Gastroesophageal sphincter (tissue), 3 donors: ENCODE measurements at regions not wholly inside any gene's neighbourhood (a gene's known extent, or its start where the extent isn't known, plus 50 kb on each side); places are given as distances from the start of the nearest gene placed in this dataset.

Source experiments
- POLR2A ChIP-seq, 2 donors: fragments of 450-650 bp; IDR thresholded peaks; one replicate each; pipeline ENCODE4 v1.6.1; 2017; ENCODE audit warnings: antibody characterized with exemption in 2 of 2, mild to moderate bottlenecking in 2 of 2, moderate library complexity in 1 of 2
- POLR2AphosphoS5 ChIP-seq: sonication (generic); formaldehyde crosslinking; IDR thresholded peaks from one replicate; pipeline ENCODE4 v1.6.1; 2017; ENCODE audit warnings: antibody characterized with exemption
- TF ChIP-seq, protein P1 (sequence below), 4 experiments: fragments of 200-600 bp in 2 of 4; fragments of 450-650 bp in 2 of 4; sonication (generic) in 1 of 4; IDR thresholded peaks; one replicate each; pipeline ENCODE4 v1.5.1; 2017 to 2019; ENCODE audit warnings: antibody characterized with exemption in 4 of 4, mild to moderate bottlenecking in 2 of 4, moderate library complexity in 2 of 4

DNA sequence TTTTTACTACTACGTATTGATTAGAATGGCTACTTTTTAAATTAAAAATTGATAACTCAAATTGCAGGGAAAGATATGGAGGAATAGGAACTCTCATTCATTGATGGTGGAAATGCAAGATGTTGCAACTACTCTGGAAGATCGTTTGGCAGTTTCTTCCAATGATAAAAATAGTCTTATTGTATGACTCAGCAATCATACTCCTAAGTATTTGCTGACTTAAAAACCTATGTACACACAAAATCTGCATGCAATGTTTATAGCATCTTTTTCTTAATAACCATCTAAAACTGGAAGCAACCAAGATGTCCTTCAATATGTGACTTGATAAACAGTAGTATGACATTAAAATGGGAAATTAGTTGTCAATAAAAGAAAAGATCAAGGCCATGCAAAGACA, 87.4 kb upstream of the LRRC3B start:
- TF ChIP-seq, protein P1, sequence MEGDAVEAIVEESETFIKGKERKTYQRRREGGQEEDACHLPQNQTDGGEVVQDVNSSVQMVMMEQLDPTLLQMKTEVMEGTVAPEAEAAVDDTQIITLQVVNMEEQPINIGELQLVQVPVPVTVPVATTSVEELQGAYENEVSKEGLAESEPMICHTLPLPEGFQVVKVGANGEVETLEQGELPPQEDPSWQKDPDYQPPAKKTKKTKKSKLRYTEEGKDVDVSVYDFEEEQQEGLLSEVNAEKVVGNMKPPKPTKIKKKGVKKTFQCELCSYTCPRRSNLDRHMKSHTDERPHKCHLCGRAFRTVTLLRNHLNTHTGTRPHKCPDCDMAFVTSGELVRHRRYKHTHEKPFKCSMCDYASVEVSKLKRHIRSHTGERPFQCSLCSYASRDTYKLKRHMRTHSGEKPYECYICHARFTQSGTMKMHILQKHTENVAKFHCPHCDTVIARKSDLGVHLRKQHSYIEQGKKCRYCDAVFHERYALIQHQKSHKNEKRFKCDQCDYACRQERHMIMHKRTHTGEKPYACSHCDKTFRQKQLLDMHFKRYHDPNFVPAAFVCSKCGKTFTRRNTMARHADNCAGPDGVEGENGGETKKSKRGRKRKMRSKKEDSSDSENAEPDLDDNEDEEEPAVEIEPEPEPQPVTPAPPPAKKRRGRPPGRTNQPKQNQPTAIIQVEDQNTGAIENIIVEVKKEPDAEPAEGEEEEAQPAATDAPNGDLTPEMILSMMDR (IDR thresholded peaks at IDR 0.05) = no peak
- no peak for TF ChIP-seq POLR2AphosphoS5
- no peak for TF ChIP-seq POLR2A (IDR thresholded peaks at IDR 0.05)
